AG09319 (cell line): ENCODE measurements at regions not wholly inside any gene's neighbourhood (a gene's known extent, or its start where the extent isn't known, plus 50 kb on each side); places are given as distances from the start of the nearest gene placed in this dataset.

Experiments used
- DNase-seq: peaks from one replicate; pipeline ENCODE4 v3.0.0-alpha.2; 2010; ENCODE audit warnings: low read depth; ENCODE audit errors: extremely low read depth
- CTCF ChIP-seq: IDR thresholded peaks from 2 replicates; pipeline ENCODE4 v1.5.1; 2011; ENCODE audit warnings: low read depth, mild to moderate bottlenecking, inconsistent platforms, low read length, moderate library complexity

- no peak for DNase-seq
- TF ChIP-seq CTCF: no peak
Observed at GRCh38 chr9:92190536-92190790, 75.2 kb upstream of the SPTLC1 start.

GRCh38 chr9:92189782-92190535 lies 74.7 kb upstream of the SPTLC1 start:
- no peak for DNase-seq
- TF ChIP-seq CTCF: no peak

- DNase-seq: no peak
- TF ChIP-seq CTCF: no peak
Observed at GRCh38 chr9:92188969-92189781, 74.0 kb upstream of the SPTLC1 start.

- TF ChIP-seq CTCF: no peak
- no peak for DNase-seq
Observed at GRCh38 chr9:92187989-92188714, 72.9 kb upstream of the SPTLC1 start.

- no peak for TF ChIP-seq CTCF
Observed at GRCh38 chr9:92187390-92187789, 72.2 kb upstream of the SPTLC1 start.

GRCh38 chr9:92186631-92187030 lies 71.4 kb upstream of the SPTLC1 start:
- DNase-seq: no peak
- TF ChIP-seq CTCF: no peak

More at GRCh38 chr9:92187390-92187789, 72.2 kb upstream of the SPTLC1 start:
- no peak for DNase-seq

GRCh38 chr9:92185681-92186080 lies 70.5 kb upstream of the SPTLC1 start:
- TF ChIP-seq CTCF: no peak
- no peak for DNase-seq
